GM21360 (cell line): ENCODE measurements at regions not wholly inside any gene's neighbourhood (a gene's known extent, or its start where the extent isn't known, plus 50 kb on each side); places are given as distances from the start of the nearest gene placed in this dataset.
A peak's percentile ranks its signal among the peaks of the same experiment; 100 is the strongest.
"Not testable (repeated sequence)": the region's sequence is repeated elsewhere in the genome, so short reads cannot be mapped to it uniquely, and the experiment has no call there.

Experiments used
- ATAC-seq: cut with Tn5 transposase; IDR thresholded peaks from one replicate; pipeline ENCODE4 v1.9.1; 2021; ENCODE audit warnings: mild to moderate bottlenecking, moderate library complexity; ENCODE audit not compliant: unreplicated experiment

GRCh38 chr3:3476669-3477068, 297.2 kb upstream of the CRBN start:
- ATAC-seq, result no peak

- ATAC-seq, result no peak
Measured at GRCh38 chr3:3468596-3468995, 289.1 kb upstream of the CRBN start.

GRCh38 chr3:3464131-3464530, 284.6 kb upstream of the CRBN start:
- no peak for ATAC-seq

- no peak for ATAC-seq
Measured at GRCh38 chr3:3461317-3461716, 281.8 kb upstream of the CRBN start.

- no peak for ATAC-seq
Measured at GRCh38 chr3:3448468-3448867, 269.0 kb upstream of the CRBN start.

- ATAC-seq, result no peak
Measured at GRCh38 chr3:3447641-3448040, 268.1 kb upstream of the CRBN start.

- ATAC-seq, result no peak
Measured at GRCh38 chr3:3446251-3446650, 266.8 kb upstream of the CRBN start.

GRCh38 chr3:3443482-3443881, 264.0 kb upstream of the CRBN start:
- ATAC-seq, result peak; percentile 64

- no peak for ATAC-seq
Measured at GRCh38 chr3:3433711-3434110, 254.2 kb upstream of the CRBN start.

- no peak for ATAC-seq
Measured at GRCh38 chr3:3429841-3430240, 250.3 kb upstream of the CRBN start.

GRCh38 chr3:3407707-3408106, 228.2 kb upstream of the CRBN start:
- not testable (repeated sequence) for ATAC-seq

GRCh38 chr3:3405131-3405530, 225.6 kb upstream of the CRBN start:
- no peak for ATAC-seq

GRCh38 chr3:3403700-3404099, 224.2 kb upstream of the CRBN start:
- no peak for ATAC-seq

GRCh38 chr3:3392946-3393345, 213.5 kb upstream of the CRBN start:
- no peak for ATAC-seq

- ATAC-seq, result no peak
Measured at GRCh38 chr3:3383461-3383860, 204.0 kb upstream of the CRBN start.

- ATAC-seq, result no peak
Measured at GRCh38 chr3:3372210-3372777, 192.8 kb upstream of the CRBN start.

GRCh38 chr3:3368306-3368705, 188.8 kb upstream of the CRBN start:
- no peak for ATAC-seq

GRCh38 chr3:3366386-3366785, 186.9 kb upstream of the CRBN start:
- ATAC-seq, result no peak

GRCh38 chr3:3365716-3366115, 186.2 kb upstream of the CRBN start:
- ATAC-seq, result no peak

- no peak for ATAC-seq
Measured at GRCh38 chr3:3356846-3357245, 177.4 kb upstream of the CRBN start.

GRCh38 chr3:3355442-3355841, 176.0 kb upstream of the CRBN start:
- ATAC-seq, result no peak

GRCh38 chr3:3353153-3353552, 173.7 kb upstream of the CRBN start:
- peak; percentile 61 for ATAC-seq

GRCh38 chr3:3351226-3351625, 171.7 kb upstream of the CRBN start:
- no peak for ATAC-seq

- not testable (repeated sequence) for ATAC-seq
Measured at GRCh38 chr3:3347056-3347455, 167.6 kb upstream of the CRBN start.
